ENCODE measurements at regions not wholly inside any gene's neighbourhood (a gene's known extent, or its start where the extent isn't known, plus 50 kb on each side); places are given as distances from the start of the nearest gene placed in this dataset.

DNA sequence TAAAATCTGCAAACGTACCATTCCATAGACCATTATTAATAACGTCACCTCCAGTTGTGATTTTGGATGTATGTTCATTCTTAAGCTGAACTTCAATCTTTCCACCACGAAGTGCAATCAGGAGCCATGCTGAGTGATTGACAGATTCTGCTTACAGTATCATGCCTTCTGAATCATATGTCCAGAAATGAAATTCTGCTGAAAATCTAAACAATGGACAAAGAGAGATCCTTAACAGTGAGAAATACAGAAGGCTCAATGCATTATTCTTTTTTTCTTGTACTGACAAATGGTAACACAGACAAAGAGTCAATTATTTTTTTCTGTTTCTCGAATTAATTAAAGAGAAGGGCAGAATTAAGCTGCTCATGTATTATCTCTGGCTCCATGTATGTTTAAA, 1114.5 kb downstream of the EPHA3 start:
- H3K27me3 ChIP-seq = no peaks in the 10 kb centered on the region
- intact Hi-C loops (cut with DNase I) = no loop called here
- H3K36me3 ChIP-seq = no peaks in the 10 kb centered on the region
- no peaks in the 10 kb centered on the region for H3K9me3 ChIP-seq
- no peak for TF ChIP-seq POLR2A (IDR thresholded peaks at IDR 0.05)
- TF ChIP-seq, protein P1, sequence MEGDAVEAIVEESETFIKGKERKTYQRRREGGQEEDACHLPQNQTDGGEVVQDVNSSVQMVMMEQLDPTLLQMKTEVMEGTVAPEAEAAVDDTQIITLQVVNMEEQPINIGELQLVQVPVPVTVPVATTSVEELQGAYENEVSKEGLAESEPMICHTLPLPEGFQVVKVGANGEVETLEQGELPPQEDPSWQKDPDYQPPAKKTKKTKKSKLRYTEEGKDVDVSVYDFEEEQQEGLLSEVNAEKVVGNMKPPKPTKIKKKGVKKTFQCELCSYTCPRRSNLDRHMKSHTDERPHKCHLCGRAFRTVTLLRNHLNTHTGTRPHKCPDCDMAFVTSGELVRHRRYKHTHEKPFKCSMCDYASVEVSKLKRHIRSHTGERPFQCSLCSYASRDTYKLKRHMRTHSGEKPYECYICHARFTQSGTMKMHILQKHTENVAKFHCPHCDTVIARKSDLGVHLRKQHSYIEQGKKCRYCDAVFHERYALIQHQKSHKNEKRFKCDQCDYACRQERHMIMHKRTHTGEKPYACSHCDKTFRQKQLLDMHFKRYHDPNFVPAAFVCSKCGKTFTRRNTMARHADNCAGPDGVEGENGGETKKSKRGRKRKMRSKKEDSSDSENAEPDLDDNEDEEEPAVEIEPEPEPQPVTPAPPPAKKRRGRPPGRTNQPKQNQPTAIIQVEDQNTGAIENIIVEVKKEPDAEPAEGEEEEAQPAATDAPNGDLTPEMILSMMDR (IDR thresholded peaks at IDR 0.05) = no peak
- no peak overlapping the region for H3K4me3 ChIP-seq
- no peaks in the 10 kb centered on the region for H3K4me1 ChIP-seq
- 27% methylated on average over 4 of the region's 4 CpGs for WGBS (ENCODE audit: insufficient coverage, low coverage, low lambda C conversion rate, missing lambda C conversion rate)
- DNase-seq = no peak
- no peak overlapping the region for H3K27ac ChIP-seq
- no peak for ATAC-seq

DNA sequence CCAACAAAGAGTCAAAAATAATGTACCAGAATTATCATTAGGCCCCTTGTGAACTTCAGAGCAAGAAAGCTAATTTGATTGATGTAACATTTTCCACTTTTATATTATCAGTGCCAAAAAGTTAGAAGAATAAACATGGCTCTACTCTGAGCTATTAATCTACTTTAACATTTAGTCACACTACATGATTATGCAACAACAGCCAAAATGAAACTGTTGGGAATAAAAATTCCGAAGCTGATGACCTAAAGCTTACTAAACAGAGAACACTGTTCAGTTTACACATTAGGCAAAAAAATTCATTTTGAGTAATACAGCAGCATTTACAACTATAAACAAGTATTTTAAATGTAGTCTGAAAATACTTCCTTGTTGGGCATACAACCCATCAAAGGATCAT, 1134.1 kb downstream of the EPHA3 start:
- ATAC-seq (peak in 1 of 4 donors; percentile 59), DNase-seq (no peak)
- intact Hi-C loops (cut with DNase I) = no loop called here
- Histone ChIP-seq H3K27me3 (no peaks in the 10 kb centered on the region), H3K4me3 (no peak overlapping the region), H3K27ac (no peak overlapping the region), H3K9me3 (no peaks in the 10 kb centered on the region), H3K36me3 (no peaks in the 10 kb centered on the region), H3K4me1 (no peaks in the 10 kb centered on the region)
- TF ChIP-seq, protein P1 (IDR thresholded peaks at IDR 0.05) = no peak
- TF ChIP-seq POLR2A (IDR thresholded peaks at IDR 0.05) = no peak
- 43% methylated on average over 1 of the region's 1 CpG for WGBS (ENCODE audit: insufficient coverage, low coverage, low lambda C conversion rate, missing lambda C conversion rate)

DNA sequence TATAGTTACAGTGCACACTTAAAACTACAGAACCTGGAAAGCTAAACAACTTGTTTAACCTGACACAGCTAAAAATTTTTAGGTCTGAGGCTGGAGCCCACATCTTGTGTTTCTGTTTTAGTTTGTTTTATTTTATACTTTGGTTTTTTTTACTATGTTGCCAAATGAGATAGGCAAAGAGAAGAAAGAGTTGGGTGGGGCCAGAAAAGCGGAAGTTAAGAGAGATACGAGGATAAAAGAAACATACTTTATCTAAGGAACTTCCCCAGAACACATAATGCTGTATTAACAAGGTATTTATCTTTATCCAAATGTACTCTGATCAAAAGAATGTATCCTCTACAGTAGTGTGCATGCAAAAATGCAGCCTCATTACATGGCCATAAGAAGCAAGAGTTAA, 1145.7 kb downstream of the EPHA3 start:
- no peak overlapping the region for H3K27ac ChIP-seq
- intact Hi-C loops (cut with DNase I) = no loop called here
- TF ChIP-seq POLR2A (IDR thresholded peaks at IDR 0.05) = no peak
- TF ChIP-seq, protein P1 (IDR thresholded peaks at IDR 0.05) = no peak
- H3K27me3 ChIP-seq = no peaks in the 10 kb centered on the region
- no peaks in the 10 kb centered on the region for H3K9me3 ChIP-seq
- no peaks in the 10 kb centered on the region for H3K36me3 ChIP-seq
- ATAC-seq (no peak), DNase-seq (no peak)
- no peaks in the 10 kb centered on the region for H3K4me1 ChIP-seq
- WGBS (ENCODE audit: insufficient coverage, low coverage, low lambda C conversion rate, missing lambda C conversion rate) = 14% methylated on average over 2 of the region's 2 CpGs
- H3K4me3 ChIP-seq = no peak overlapping the region

DNA sequence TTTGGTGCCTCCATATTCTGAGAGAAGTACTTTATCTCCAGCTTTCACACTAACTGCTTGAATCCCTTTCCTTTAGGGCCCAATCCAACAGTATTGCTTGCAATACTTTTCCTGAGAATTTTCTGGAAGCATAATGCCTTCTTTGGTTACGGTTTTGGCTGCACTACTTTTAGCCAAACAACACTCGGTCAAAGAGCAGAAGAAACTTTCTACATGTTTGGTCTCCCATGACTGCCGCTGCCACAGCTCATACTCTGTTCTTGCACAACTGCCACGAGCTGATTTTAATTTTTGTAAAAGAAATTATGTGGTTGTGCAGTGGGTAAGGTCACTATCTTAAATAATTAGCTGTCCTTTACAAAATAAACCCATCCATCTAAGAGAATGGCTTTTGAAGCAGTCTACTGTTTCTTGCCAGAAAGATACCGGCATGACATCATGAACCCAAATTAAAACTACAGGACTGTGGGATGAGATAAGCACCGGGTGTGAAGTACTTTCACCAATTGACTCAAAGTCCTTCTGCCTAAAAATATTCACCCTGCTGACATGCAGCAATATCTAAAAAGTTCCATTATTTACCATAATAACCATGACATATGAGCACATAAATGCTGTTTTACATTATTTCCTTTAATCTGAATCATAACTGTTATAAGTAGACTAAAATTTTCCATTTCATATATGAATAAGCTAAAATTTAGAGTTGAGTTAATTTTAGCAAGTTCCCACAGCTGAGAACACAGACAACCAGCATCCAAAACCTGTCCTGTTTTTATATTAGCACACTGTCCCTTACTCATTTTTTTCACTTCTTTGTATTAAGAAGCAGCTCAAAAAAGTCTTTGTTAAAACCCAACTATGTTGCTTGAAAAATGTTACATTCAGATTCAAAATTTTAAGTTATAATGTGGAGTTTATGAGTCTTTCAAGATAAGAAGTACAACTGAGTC, 1154.3 kb downstream of the EPHA3 start:
- intact Hi-C loops (cut with DNase I) = no loop called here
- Histone ChIP-seq H3K4me1 (no peaks in the 10 kb centered on the region), H3K36me3 (no peaks in the 10 kb centered on the region), H3K9me3 (peaks cover 0 to 9% (median 0%) of the 10 kb centered on the region in 4 donors), H3K27me3 (no peaks in the 10 kb centered on the region), H3K27ac (no peak overlapping the region), H3K4me3 (no peak overlapping the region)
- TF ChIP-seq, protein P1 (IDR thresholded peaks at IDR 0.05) = no peak
- no peak for TF ChIP-seq POLR2A (IDR thresholded peaks at IDR 0.05)
- no peak for DNase-seq
- WGBS (ENCODE audit: insufficient coverage, low coverage, low lambda C conversion rate, missing lambda C conversion rate) = 30% methylated on average over 6 of the region's 6 CpGs
- ATAC-seq = no peak

Small RNA genes in the stretch of these regions (small RNA-seq; reads per million reads assigned to genes)
- gene HSPE1P19 (0 reads per million in 2 experiments), gene RF00012 (0 reads per million in 2 experiments), gene RNU6-712P (0 reads per million in 2 experiments)
